ENCODE measurements at regions not wholly inside any gene's neighbourhood (a gene's known extent, or its start where the extent isn't known, plus 50 kb on each side); places are given as distances from the start of the nearest gene placed in this dataset.
"Not testable (repeated sequence)": the region's sequence is repeated elsewhere in the genome, so short reads cannot be mapped to it uniquely, and the experiment has no call there.

DNA sequence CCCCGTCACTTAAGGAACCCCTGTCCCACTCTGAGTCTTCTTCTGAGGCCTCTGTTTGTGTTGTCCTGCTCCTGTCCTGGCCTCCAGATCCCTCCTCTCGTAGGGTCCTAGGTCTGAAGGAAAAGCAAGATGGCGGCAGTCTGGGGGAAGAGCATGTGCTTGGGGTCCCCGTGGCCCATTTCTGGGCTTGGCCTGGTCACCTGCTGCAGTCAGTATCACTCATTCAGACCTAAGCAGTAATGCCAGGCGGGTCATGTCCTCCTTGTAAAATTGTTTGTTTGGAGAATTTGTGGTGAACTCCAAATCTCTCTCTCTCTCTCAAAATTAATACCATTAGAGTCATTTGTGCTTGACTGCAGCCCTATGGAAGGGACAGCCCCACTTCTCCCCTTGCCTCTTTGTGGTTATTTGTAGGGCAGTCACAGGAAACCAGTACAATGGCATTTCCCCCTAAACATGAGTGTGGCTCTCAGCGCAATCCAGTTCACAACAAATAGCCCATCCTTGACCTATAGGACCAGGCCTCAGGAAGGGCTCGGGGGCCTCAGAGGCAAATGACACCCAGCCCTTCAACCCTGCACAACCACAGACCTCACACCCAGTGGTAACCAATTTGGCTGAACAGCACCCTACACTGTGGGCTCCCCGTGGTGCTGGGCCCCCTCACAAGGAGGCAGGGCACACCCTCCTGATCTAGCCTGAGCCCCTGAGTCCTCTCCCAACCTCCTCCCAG lies 173.5 kb downstream of the OR4M2 start:
- CTCF ChIA-PET: no interaction called here
- POLR2A ChIA-PET: no interaction called here
- DNase-seq (ENCODE audit: low read depth, low spot score): no peak
- TF ChIP-seq, protein P1, sequence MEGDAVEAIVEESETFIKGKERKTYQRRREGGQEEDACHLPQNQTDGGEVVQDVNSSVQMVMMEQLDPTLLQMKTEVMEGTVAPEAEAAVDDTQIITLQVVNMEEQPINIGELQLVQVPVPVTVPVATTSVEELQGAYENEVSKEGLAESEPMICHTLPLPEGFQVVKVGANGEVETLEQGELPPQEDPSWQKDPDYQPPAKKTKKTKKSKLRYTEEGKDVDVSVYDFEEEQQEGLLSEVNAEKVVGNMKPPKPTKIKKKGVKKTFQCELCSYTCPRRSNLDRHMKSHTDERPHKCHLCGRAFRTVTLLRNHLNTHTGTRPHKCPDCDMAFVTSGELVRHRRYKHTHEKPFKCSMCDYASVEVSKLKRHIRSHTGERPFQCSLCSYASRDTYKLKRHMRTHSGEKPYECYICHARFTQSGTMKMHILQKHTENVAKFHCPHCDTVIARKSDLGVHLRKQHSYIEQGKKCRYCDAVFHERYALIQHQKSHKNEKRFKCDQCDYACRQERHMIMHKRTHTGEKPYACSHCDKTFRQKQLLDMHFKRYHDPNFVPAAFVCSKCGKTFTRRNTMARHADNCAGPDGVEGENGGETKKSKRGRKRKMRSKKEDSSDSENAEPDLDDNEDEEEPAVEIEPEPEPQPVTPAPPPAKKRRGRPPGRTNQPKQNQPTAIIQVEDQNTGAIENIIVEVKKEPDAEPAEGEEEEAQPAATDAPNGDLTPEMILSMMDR (IDR thresholded peaks at IDR 0.05; ENCODE audit: insufficient read depth, low read length, missing control alignments): no peak
- H3K4me3 ChIP-seq (ENCODE audit: low read depth, low read length): no peak overlapping the region

DNA sequence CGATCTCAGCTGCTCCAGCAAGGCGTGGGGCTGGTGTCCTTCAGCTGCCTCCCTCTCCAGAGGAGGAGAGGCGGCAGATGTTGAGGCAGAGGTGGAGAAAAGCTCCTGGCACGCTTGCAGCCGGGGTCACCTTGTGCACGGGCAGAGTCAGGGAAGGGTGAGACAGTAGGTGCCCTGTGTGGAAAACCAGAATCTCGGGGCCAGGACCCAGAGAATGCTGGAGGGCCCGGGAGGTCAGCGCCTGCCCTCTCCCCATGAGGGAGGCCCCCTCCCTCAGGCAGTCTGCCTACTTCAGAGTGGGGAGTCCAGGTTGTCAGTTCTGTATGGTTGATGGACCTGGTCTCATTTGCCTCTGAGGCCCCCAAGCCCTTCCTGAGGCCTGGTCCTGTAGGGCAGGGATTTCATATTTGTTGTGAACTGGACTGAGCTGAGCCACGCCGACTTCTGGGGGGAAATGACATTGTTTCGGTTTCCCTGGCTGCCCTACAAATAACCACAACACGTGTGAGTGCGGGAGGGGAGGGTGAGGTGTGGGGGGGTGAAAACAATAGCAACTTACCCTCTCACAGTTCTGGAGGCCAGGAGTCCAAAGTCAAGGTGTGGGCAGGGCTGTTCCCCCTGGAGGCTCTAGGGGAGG lies 174.2 kb downstream of the OR4M2 start:
- H3K4me3 ChIP-seq (ENCODE audit: low read depth, low read length); CTCF ChIA-PET; POLR2A ChIA-PET; DNase-seq (ENCODE audit: low read depth, low spot score): not testable (repeated sequence)

DNA sequence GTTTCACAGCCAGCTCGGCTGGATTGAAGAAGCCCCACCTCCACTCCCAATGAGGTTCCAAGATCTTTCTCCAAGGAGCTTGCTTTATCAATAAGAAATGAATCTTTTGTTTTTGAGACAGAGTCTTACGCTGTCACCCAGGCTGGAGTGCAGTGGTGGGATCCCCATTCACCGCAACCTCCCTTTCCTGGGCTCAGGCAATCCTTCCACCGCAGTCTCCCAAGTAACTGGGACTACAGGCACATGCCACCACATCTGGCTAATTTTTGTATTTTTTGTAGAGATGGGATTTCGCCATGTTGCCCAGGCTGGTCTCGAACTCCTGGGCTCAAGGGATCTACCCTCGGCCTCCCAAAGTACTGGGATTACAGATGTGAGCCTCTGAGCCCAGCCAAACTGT lies 175.3 kb downstream of the OR4M2 start:
- DNase-seq (ENCODE audit: low read depth, low spot score); CTCF ChIA-PET; POLR2A ChIA-PET; H3K4me3 ChIP-seq (ENCODE audit: low read depth, low read length): not testable (repeated sequence)

DNA sequence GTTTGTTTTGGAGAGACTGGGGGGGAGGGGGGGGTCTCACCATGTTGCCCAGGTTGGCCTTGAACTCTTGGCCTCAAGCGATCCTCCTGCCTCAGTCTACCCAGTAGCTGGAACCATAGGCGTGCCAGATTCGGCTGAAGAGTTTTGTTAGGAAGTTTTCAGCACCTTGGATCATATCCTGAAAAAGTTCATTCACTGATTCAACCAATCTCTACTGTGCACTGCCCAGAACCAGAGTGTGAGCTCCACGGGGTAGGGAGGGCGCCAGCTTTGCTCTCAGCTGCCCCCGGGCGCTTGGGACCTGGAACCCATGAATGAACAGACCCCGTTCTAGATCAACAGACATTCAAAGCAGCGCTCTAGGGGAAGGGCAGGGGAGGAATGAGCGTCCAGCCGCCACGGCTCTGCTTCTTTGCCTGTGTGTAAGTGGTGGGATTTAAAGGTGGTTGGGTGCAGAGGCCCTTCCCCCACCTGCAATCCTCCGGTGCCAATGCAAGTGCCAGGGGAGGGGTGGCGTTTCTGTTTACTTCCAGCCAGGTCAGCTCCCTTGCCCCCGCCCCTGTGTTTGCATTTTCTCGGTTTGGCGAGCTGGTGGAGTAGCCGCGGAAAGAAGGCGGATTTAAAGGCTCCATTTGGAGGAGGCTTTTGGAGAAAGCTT lies 176.2 kb downstream of the OR4M2 start:
- H3K4me3 ChIP-seq (ENCODE audit: low read depth, low read length); POLR2A ChIA-PET; DNase-seq (ENCODE audit: low read depth, low spot score); CTCF ChIA-PET: not testable (repeated sequence)

DNA sequence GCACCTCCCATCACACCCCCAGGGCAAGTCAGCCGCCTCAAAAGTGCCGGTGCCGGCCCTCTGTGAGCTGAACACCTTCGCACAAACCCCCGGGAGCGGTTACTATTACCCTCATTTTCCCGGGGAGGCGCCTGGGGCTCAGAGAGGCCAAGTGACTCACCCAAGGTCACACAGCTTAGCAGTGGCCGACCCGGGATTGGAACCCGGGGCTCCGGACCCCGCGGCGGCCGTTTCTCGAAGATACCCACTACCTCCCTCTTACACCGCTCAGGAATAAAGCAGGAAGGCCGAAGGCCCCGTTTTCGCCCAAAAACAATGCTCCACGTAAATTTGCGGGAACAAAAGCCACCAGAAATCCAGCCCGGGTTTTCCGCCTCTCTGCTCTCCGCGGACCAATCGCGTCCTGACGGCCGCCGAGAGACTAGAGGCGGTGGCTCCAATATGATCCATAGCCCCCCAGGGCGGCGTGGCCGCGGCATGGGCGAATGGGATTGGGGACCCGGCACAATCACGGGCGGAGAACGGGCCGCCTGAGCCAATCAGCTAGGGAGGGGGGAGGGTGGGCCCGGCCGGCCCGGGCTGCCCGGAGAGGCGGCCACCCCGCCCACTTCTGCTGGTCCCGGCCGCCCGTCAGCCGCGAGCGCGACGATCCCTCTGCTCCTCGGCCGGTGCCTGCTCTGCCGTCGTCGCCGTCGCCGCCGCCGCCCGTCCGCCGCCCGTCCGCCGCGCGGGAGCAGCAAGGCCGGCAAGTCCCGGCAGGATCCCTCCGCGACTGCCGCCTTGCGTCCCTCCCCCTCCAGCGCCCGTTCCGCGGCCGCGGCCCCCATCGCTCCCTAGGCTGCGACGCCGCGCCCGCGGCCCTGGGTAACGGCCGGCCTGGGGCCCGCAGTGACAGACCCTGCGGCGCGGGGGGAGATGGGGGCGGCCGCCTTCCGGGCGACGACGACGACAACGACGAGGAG lies 177.0 kb downstream of the OR4M2 start:
- no peak overlapping the region for H3K4me3 ChIP-seq (ENCODE audit: low read depth, low read length)
- TF ChIP-seq, protein P1 (IDR thresholded peaks at IDR 0.05; ENCODE audit: insufficient read depth, low read length, missing control alignments): no peak
- POLR2A ChIA-PET: no interaction called here
- DNase-seq (ENCODE audit: low read depth, low spot score): no peak
- CTCF ChIA-PET: no interaction called here

DNA sequence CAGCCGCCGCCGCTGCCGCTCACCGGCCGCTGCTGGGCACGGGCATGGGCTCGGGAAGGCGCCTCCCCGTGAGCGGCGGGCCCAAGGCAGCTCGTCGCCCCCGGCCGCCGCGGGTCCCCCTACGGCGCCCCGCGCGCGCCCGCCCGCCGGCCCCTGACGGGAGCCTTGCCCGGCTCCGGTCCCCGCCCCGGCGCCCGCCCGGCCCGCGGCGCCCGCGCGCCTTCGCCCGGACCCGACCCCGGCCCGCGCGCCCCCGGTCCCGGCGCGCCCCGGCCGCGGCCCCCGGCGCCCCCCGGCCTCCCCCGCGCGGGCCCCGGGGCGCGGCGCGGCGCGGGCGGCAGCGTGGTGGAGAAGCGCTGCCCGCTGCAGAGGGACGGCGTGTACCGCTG lies 177.7 kb downstream of the OR4M2 start:
- ChIA-PET POLR2A (no interaction called here), CTCF (no interaction called here)
- no peak for DNase-seq (ENCODE audit: low read depth, low spot score)
- TF ChIP-seq, protein P1 (IDR thresholded peaks at IDR 0.05; ENCODE audit: insufficient read depth, low read length, missing control alignments): no peak
- H3K4me3 ChIP-seq (ENCODE audit: low read depth, low read length): no peak overlapping the region

DNA sequence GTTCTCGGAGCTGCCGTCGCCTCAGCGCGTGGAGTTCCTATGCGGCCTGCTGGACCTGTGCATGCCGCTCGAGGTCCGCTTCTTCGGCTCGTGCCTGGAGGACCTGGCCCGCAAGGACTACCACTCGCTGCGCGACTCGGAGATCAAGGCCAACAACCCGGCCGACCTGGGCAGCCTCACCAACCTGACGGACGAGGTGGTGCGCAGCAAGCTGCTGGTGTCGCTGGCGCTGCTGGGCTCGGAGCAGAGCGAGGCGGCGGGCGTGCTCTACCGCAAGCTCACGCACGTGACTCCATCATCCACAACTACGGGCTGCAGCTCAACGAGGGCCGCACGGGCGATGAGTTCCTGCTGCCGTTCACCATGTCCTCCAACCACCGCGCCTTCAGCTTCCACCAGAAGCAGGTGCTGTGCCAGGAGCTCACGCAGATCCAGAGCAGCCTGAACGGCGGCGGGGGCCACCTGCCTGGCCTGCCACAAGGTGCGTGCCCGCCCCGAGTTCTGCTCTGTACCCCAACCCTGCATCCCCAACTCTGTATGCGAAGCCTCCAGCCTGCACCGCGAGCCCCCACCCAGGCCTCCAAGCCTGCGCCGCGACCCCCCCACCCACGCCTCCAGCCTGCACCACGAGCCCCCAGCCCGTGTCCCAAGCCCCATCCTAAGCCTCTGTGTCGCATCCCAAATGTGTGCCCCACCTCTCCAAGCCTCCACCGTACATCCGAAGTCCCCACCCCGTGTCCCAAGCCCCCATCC lies 178.2 kb downstream of the OR4M2 start:
- TF ChIP-seq, protein P1 (IDR thresholded peaks at IDR 0.05; ENCODE audit: insufficient read depth, low read length, missing control alignments): no peak
- H3K4me3 ChIP-seq (ENCODE audit: low read depth, low read length): no peak overlapping the region
- ChIA-PET POLR2A (no interaction called here), CTCF (no interaction called here)
- no peak for DNase-seq (ENCODE audit: low read depth, low spot score)

DNA sequence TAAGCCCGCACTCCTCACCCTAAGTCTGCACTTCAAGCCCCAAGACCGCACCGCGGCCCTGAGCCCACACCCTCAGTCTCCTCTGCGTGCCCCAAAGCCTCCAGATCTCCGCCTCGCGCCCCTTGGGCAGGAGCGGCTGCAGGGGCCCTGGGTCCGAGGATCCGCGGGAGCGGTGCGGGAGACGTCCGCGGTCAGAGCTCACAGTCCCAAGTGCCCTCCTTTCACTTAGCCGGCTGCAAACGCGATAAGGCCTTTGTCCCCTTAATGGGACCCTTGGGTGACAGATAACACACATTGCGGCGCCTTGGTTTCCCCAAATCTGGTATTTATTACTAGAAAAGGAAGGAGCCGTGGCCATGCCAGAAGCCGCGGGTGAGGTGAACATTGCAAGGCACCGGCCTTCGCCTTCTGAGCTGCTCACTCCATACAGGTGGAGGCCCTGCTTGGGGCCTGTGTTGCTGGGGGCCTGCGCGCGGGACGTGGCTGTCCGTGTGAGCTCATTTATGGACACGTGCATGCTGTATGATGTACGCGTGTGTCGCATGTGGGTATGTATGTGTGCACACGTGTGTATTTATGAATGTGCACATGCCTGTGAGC lies 178.9 kb downstream of the OR4M2 start:
- DNase-seq (ENCODE audit: low read depth, low spot score); CTCF ChIA-PET; POLR2A ChIA-PET; H3K4me3 ChIP-seq (ENCODE audit: low read depth, low read length): not testable (repeated sequence)

Data from AG04449 (cell line).